Activated CD8-positive, alpha-beta memory T cell treated with anti-CD3 and anti-CD28 coated beads for 36 hours (primary cell): ENCODE measurements at regions not wholly inside any gene's neighbourhood (a gene's known extent, or its start where the extent isn't known, plus 50 kb on each side); places are given as distances from the start of the nearest gene placed in this dataset.
"Not testable (repeated sequence)": the region's sequence is repeated elsewhere in the genome, so short reads cannot be mapped to it uniquely, and the experiment has no call there.

Experiments
- CTCF ChIA-PET: fragments of 350-600 bp; sonication (Branson Sonifier 250); formaldehyde crosslinking; loops from one replicate; lab custom pipeline; 2021; ENCODE audit warnings: antibody characterized with exemption; lab: Charles Lee
- POLR2A ChIA-PET: fragments of 350-600 bp; sonication (Branson Sonifier 250); formaldehyde crosslinking; loops from one replicate; lab custom pipeline; 2021; ENCODE audit warnings: antibody characterized with exemption; lab: Charles Lee

- ChIA-PET CTCF (no interaction called here), POLR2A (no interaction called here)
These were observed 292.8 kb downstream of the MEX3B start for GRCh38 chr15:81752974-81753373.

GRCh38 chr15:81752546-81752942, 293.3 kb downstream of the MEX3B start:
- CTCF ChIA-PET = interaction anchor here (0.7 kb wide), 1 partner anchor 24 kb away, joined by 5 read pairs; no protein-coding TSS in a partner anchor
- POLR2A ChIA-PET = no interaction called here

- CTCF ChIA-PET = interaction anchor here (0.7 kb wide), 1 partner anchor 24 kb away, joined by 5 read pairs; no protein-coding TSS in a partner anchor
These were observed 293.8 kb downstream of the MEX3B start for GRCh38 chr15:81751816-81752545.

GRCh38 chr15:81751256-81751655, 294.6 kb downstream of the MEX3B start:
- ChIA-PET POLR2A (no interaction called here), CTCF (no interaction called here)

More at GRCh38 chr15:81751816-81752545, 293.8 kb downstream of the MEX3B start:
- POLR2A ChIA-PET = no interaction called here

- POLR2A ChIA-PET = no interaction called here
- CTCF ChIA-PET = no interaction called here
These were observed 296.0 kb downstream of the MEX3B start for GRCh38 chr15:81749716-81750375.

- CTCF ChIA-PET = no interaction called here
- POLR2A ChIA-PET = no interaction called here
These were observed 298.3 kb downstream of the MEX3B start for GRCh38 chr15:81747482-81747881.

- CTCF ChIA-PET = no interaction called here
- POLR2A ChIA-PET = no interaction called here
These were observed 298.8 kb downstream of the MEX3B start for GRCh38 chr15:81747026-81747425.

- CTCF ChIA-PET = no interaction called here
- POLR2A ChIA-PET = no interaction called here
These were observed 301.5 kb downstream of the MEX3B start for GRCh38 chr15:81744364-81744763.

- ChIA-PET POLR2A (no interaction called here), CTCF (no interaction called here)
These were observed 305.4 kb downstream of the MEX3B start for GRCh38 chr15:81740416-81740815.

GRCh38 chr15:81729340-81729739, 316.5 kb downstream of the MEX3B start:
- ChIA-PET CTCF (no interaction called here), POLR2A (no interaction called here)

GRCh38 chr15:81728726-81729125, 317.1 kb downstream of the MEX3B start:
- POLR2A ChIA-PET = no interaction called here
- CTCF ChIA-PET = no interaction called here

GRCh38 chr15:81725590-81725989, 320.2 kb downstream of the MEX3B start:
- CTCF ChIA-PET = no interaction called here
- POLR2A ChIA-PET = no interaction called here

- ChIA-PET CTCF (no interaction called here), POLR2A (no interaction called here)
These were observed 321.3 kb downstream of the MEX3B start for GRCh38 chr15:81724536-81724935.

- ChIA-PET CTCF (no interaction called here), POLR2A (no interaction called here)
These were observed 322.1 kb downstream of the MEX3B start for GRCh38 chr15:81723701-81724100.

GRCh38 chr15:81723113-81723651, 322.6 kb downstream of the MEX3B start:
- ChIA-PET POLR2A (no interaction called here), CTCF (no interaction called here)

GRCh38 chr15:81716468-81716867, 329.4 kb downstream of the MEX3B start:
- POLR2A ChIA-PET, CTCF ChIA-PET: not testable (repeated sequence)

GRCh38 chr15:81710328-81710727, 335.5 kb downstream of the MEX3B start:
- ChIA-PET POLR2A (no interaction called here), CTCF (no interaction called here)

GRCh38 chr15:81706816-81707346, 332.9 kb upstream of the TMC3 start:
- CTCF ChIA-PET, POLR2A ChIA-PET: not testable (repeated sequence)

GRCh38 chr15:81705727-81706126, 331.7 kb upstream of the TMC3 start:
- CTCF ChIA-PET, POLR2A ChIA-PET: not testable (repeated sequence)

- ChIA-PET CTCF (no interaction called here), POLR2A (no interaction called here)
These were observed 312.0 kb upstream of the TMC3 start for GRCh38 chr15:81686021-81686420.

- CTCF ChIA-PET = no interaction called here
- POLR2A ChIA-PET = no interaction called here
These were observed 311.2 kb upstream of the TMC3 start for GRCh38 chr15:81685237-81685636.
